GM23338 (cell line): ENCODE measurements at regions not wholly inside any gene's neighbourhood (a gene's known extent, or its start where the extent isn't known, plus 50 kb on each side); places are given as distances from the start of the nearest gene placed in this dataset.

Experiments
- ATAC-seq: fragments of 200-7000 bp; cut with Tn5 transposase; 3 replicates; pipeline ENCODE4 v1.9.1; 2020
- DNase-seq: peaks from one replicate; pipeline ENCODE4 v3.0.0-alpha.2; 2015; ENCODE audit warnings: low spot score
- H2AFZ ChIP-seq: fragments of 200-600 bp; sonication (generic); 2 replicates; pipeline ENCODE4 v1.8.0; 2016; ENCODE audit warnings: antibody characterized with exemption, mild to moderate bottlenecking, moderate library complexity
- H3F3A ChIP-seq: fragments of 200-600 bp; sonication (generic); replicated peaks from 2 replicates; pipeline ENCODE4 v1.8.0; 2017; ENCODE audit warnings: antibody characterized with exemption, mixed run types, low read depth
- H3K27ac ChIP-seq: fragments of 200-600 bp; sonication (generic); 2 replicates; pipeline ENCODE4 v1.6.1; 2016; ENCODE audit warnings: low read depth
- H3K27me3 ChIP-seq: fragments of 200-600 bp; sonication (generic); 2 replicates; pipeline ENCODE4 v1.8.0; 2016; ENCODE audit warnings: mild to moderate bottlenecking, mixed run types, moderate library complexity; ENCODE audit not compliant: insufficient read depth
- H3K36me3 ChIP-seq: fragments of 200-600 bp; sonication (generic); 2 replicates; pipeline ENCODE4 v1.8.0; 2016; ENCODE audit warnings: mild to moderate bottlenecking; ENCODE audit not compliant: insufficient read depth
- H3K4me1 ChIP-seq: fragments of 200-600 bp; sonication (generic); 2 replicates; pipeline ENCODE4 v1.8.0; 2016; ENCODE audit warnings: mild to moderate bottlenecking, moderate library complexity; ENCODE audit not compliant: insufficient read depth
- H3K4me2 ChIP-seq: fragments of 200-600 bp; sonication (generic); 2 replicates; pipeline ENCODE4 v1.7.1; 2017; ENCODE audit warnings: mixed run types
- H3K4me3 ChIP-seq: fragments of 200-600 bp; sonication (generic); 2 replicates; pipeline ENCODE4 v1.6.1; 2016; ENCODE audit warnings: mixed run types
- H3K79me2 ChIP-seq: fragments of 200-600 bp; sonication (generic); replicated peaks from 2 replicates; pipeline ENCODE4 v1.8.0; 2017; ENCODE audit warnings: mild to moderate bottlenecking; ENCODE audit not compliant: insufficient read depth
- H3K9me2 ChIP-seq: fragments of 200-600 bp; sonication (generic); 2 replicates; pipeline ENCODE4 v1.8.0; 2017; ENCODE audit not compliant: insufficient read depth
- H4K20me1 ChIP-seq: fragments of 200-600 bp; sonication (generic); replicated peaks from 2 replicates; pipeline ENCODE4 v1.8.0; 2017; ENCODE audit warnings: mild to moderate bottlenecking; ENCODE audit not compliant: insufficient read depth
- H3K27ac Mint-ChIP-seq: 2 replicates; pipeline ENCODE4 v1.8.0; 2020; ENCODE audit warnings: inconsistent platforms, mild to moderate bottlenecking, moderate library complexity, mixed read lengths
- H3K27me3 Mint-ChIP-seq: 3 replicates; pipeline ENCODE4 v1.8.0; 2022; ENCODE audit warnings: low read depth, mild to moderate bottlenecking, moderate library complexity, mixed read lengths, inconsistent platforms; ENCODE audit not compliant: insufficient read depth, poor library complexity
- H3K36me3 Mint-ChIP-seq: 3 replicates; pipeline ENCODE4 v1.8.0; 2021; ENCODE audit warnings: low read depth, mild to moderate bottlenecking, inconsistent platforms, moderate library complexity, mixed read lengths
- H3K4me1 Mint-ChIP-seq: 3 replicates; pipeline ENCODE4 v1.8.0; 2020; ENCODE audit warnings: mild to moderate bottlenecking, inconsistent platforms, mixed read lengths
- H3K4me3 Mint-ChIP-seq: 3 replicates; pipeline ENCODE4 v1.8.0; 2021; ENCODE audit warnings: moderate library complexity, mild to moderate bottlenecking, inconsistent platforms, mixed read lengths
- H3K9me3 Mint-ChIP-seq: 3 replicates; pipeline ENCODE4 v1.8.0; 2020; ENCODE audit warnings: moderate library complexity, mild to moderate bottlenecking, inconsistent platforms, mixed read lengths
- CREB1 ChIP-seq: fragments of 250-450 bp; sonication (Bioruptor Pico); IDR thresholded peaks from 2 replicates; pipeline ENCODE4 v1.5.0; 2020; ENCODE audit warnings: low read depth, mild to moderate bottlenecking, moderate library complexity
- CTCF ChIP-seq, 2 experiments: fragments of 200-600 bp in 1 of 2; sonication (generic) in 1 of 2; conservative IDR thresholded peaks; 2 replicates each; pipeline versions ENCODE4 v1.5.1 to v1.6.1; 2016 to 2017; ENCODE audit warnings: antibody characterized with exemption in 2 of 2, low read depth in 2 of 2, mild to moderate bottlenecking in 2 of 2, moderate library complexity in 1 of 2
- ETS1 ChIP-seq: IDR thresholded peaks from 2 replicates; pipeline ENCODE4 v1.6.1; 2016; ENCODE audit warnings: antibody characterized with exemption
- EZH2 ChIP-seq: fragments of 200-600 bp; sonication (generic); IDR thresholded peaks from one replicate; pipeline ENCODE4 v1.8.0; 2017; ENCODE audit warnings: antibody characterized with exemption, mild to moderate bottlenecking, low read depth; ENCODE audit not compliant: unreplicated experiment
- EZH2phosphoT487 ChIP-seq: fragments of 200-600 bp; sonication (generic); IDR thresholded peaks from one replicate; pipeline ENCODE4 v1.8.1; 2018; ENCODE audit warnings: antibody characterized with exemption; ENCODE audit not compliant: unreplicated experiment
- JUNB ChIP-seq: IDR thresholded peaks from one replicate; pipeline ENCODE4 v1.6.1; 2016; ENCODE audit warnings: antibody characterized with exemption; ENCODE audit not compliant: unreplicated experiment
- NANOG ChIP-seq: IDR thresholded peaks from 2 replicates; pipeline ENCODE4 v1.6.1; 2016; ENCODE audit warnings: antibody characterized with exemption, borderline replicate concordance
- POLR2AphosphoS5 ChIP-seq: IDR thresholded peaks from 2 replicates; pipeline ENCODE4 v1.6.1; 2016; ENCODE audit warnings: antibody characterized with exemption, low read depth
- REST ChIP-seq: IDR thresholded peaks from one replicate; pipeline ENCODE4 v1.6.1; 2018; ENCODE audit warnings: antibody characterized with exemption; ENCODE audit not compliant: unreplicated experiment
- STAT1 ChIP-seq: IDR thresholded peaks from one replicate; pipeline ENCODE4 v1.6.1; 2016; ENCODE audit warnings: antibody characterized with exemption; ENCODE audit not compliant: unreplicated experiment
- ZNF114 ChIP-seq: fragments of 250-450 bp; sonication (Bioruptor Pico); IDR thresholded peaks from 2 replicates; pipeline ENCODE4 v1.5.0; 2020; ENCODE audit warnings: mild to moderate bottlenecking, moderate library complexity
- ZNF331 ChIP-seq: fragments of 250-450 bp; sonication (Bioruptor Pico); IDR thresholded peaks from 2 replicates; pipeline ENCODE4 v1.5.0; 2020; ENCODE audit warnings: low read depth, mild to moderate bottlenecking, moderate library complexity
- ZNF462 ChIP-seq: fragments of 250-450 bp; sonication (Bioruptor Pico); IDR thresholded peaks from 2 replicates; pipeline ENCODE4 v1.5.0; 2020; ENCODE audit warnings: mild to moderate bottlenecking, moderate library complexity

GRCh38 chr5:159559337-159559736 lies 229.1 kb upstream of the IL12B start:
- Histone ChIP-seq H4K20me1 (no peaks in the 10 kb centered on the region), H3K4me3 (no peak overlapping the region), H3K79me2 (no peaks in the 10 kb centered on the region), H3K4me2 (no peak overlapping the region), H3K9me2 (no peaks in the 10 kb centered on the region), H3K4me1 (no peaks in the 10 kb centered on the region), H3K27ac (no peak overlapping the region), H3F3A (no peaks in the 10 kb centered on the region), H3K27me3 (no peaks in the 10 kb centered on the region), H3K36me3 (no peaks in the 10 kb centered on the region), H2AFZ (no peak overlapping the region)
- no peak for ATAC-seq
- no peak for TF ChIP-seq STAT1
- TF ChIP-seq EZH2phosphoT487 = no peak
- no peak for TF ChIP-seq NANOG
- TF ChIP-seq REST = no peak
- no peak for TF ChIP-seq ETS1
- no peak for TF ChIP-seq ZNF331 (CRISPR knock-in tag)
- no peak for TF ChIP-seq POLR2AphosphoS5
- TF ChIP-seq ZNF114 (CRISPR knock-in tag) = no peak
- no peak for TF ChIP-seq CTCF (conservative IDR thresholded peaks at IDR 0.05; ENCODE audit: low read depth in 2 of 2)
- no peak for TF ChIP-seq ZNF462
- no peak for TF ChIP-seq EZH2
- no peak for TF ChIP-seq CREB1 (CRISPR knock-in tag)
- no peak for TF ChIP-seq JUNB
- peaks cover 3% of the 10 kb centered on the region for H3K27me3 Mint-ChIP-seq
- no peaks in the 10 kb centered on the region for H3K36me3 Mint-ChIP-seq
- H3K4me3 Mint-ChIP-seq = no peak overlapping the region
- H3K27ac Mint-ChIP-seq = no peak overlapping the region
- no peak for DNase-seq
- no peaks in the 10 kb centered on the region for H3K4me1 Mint-ChIP-seq
- no peaks in the 10 kb centered on the region for H3K9me3 Mint-ChIP-seq
